ENCODE measurements at regions not wholly inside any gene's neighbourhood (a gene's known extent, or its start where the extent isn't known, plus 50 kb on each side); places are given as distances from the start of the nearest gene placed in this dataset.

DNA sequence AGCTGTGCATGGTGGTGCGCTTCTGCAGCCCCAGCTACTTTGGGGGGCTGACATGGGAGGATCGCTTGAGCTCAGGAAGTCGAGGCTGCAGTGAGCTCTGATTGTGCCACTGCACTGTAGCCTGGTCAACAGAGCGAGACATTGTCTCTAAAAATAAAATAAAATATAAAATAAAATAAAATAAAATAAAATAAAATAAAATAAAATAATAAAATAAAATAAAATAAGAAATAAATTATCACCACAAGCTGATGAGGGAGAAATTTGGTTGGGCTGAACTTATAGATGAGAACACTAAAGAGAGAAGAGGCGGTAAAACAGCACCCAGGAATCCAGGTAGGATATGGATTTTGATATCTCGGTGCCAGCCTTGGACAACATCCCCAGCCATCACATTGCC is 933.7 kb downstream of the NLGN4X start:
- no peak for TF ChIP-seq CTCF (conservative IDR thresholded peaks at IDR 0.05; ENCODE audit: low read depth, low read length)
- TF ChIP-seq EZH2phosphoT487 (IDR thresholded peaks at IDR 0.05; ENCODE audit: borderline replicate concordance, low read length): no peak
